DMS79 treated with DMSO at 0.1 percent for 48 hours (cell line): ENCODE measurements at regions not wholly inside any gene's neighbourhood (a gene's known extent, or its start where the extent isn't known, plus 50 kb on each side); places are given as distances from the start of the nearest gene placed in this dataset.
"Not testable (repeated sequence)": the region's sequence is repeated elsewhere in the genome, so short reads cannot be mapped to it uniquely, and the experiment has no call there.

Source experiments
- DNase-seq: peaks from one replicate; lab custom pipeline; 2025; lab: John Stamatoyannopoulos, UW

- no peak for DNase-seq
Measured at GRCh38 chr7:46072722-46073121, 151.7 kb upstream of the IGFBP3 start.

- DNase-seq: no peak
Measured at GRCh38 chr7:46071601-46072000, 150.5 kb upstream of the IGFBP3 start.

GRCh38 chr7:46071076-46071475, 150.0 kb upstream of the IGFBP3 start:
- no peak for DNase-seq

GRCh38 chr7:46068159-46068558, 147.1 kb upstream of the IGFBP3 start:
- no peak for DNase-seq

GRCh38 chr7:46059308-46060020, 138.4 kb upstream of the IGFBP3 start:
- no peak for DNase-seq

GRCh38 chr7:46058086-46058823, 137.2 kb upstream of the IGFBP3 start:
- no peak for DNase-seq

GRCh38 chr7:46054915-46055314, 133.8 kb upstream of the IGFBP3 start:
- DNase-seq: no peak

- DNase-seq: no peak
Measured at GRCh38 chr7:46054272-46054671, 133.2 kb upstream of the IGFBP3 start.

GRCh38 chr7:46047581-46047980, 126.5 kb upstream of the IGFBP3 start:
- no peak for DNase-seq

- not testable (repeated sequence) for DNase-seq
Measured at GRCh38 chr7:46043338-46043737, 122.3 kb upstream of the IGFBP3 start.

- DNase-seq: not testable (repeated sequence)
Measured at GRCh38 chr7:46039813-46040212, 118.7 kb upstream of the IGFBP3 start.

- no peak for DNase-seq
Measured at GRCh38 chr7:46035166-46035565, 114.1 kb upstream of the IGFBP3 start.

GRCh38 chr7:46034056-46034768, 113.1 kb upstream of the IGFBP3 start:
- DNase-seq: no peak

- no peak for DNase-seq
Measured at GRCh38 chr7:46033592-46033991, 112.5 kb upstream of the IGFBP3 start.

- DNase-seq: no peak
Measured at GRCh38 chr7:46032942-46033341, 111.9 kb upstream of the IGFBP3 start.

- DNase-seq: no peak
Measured at GRCh38 chr7:46032353-46032752, 111.3 kb upstream of the IGFBP3 start.

GRCh38 chr7:46029111-46029704, 108.1 kb upstream of the IGFBP3 start:
- DNase-seq: no peak

GRCh38 chr7:46028246-46028645, 107.2 kb upstream of the IGFBP3 start:
- no peak for DNase-seq

GRCh38 chr7:46026741-46027140, 105.7 kb upstream of the IGFBP3 start:
- DNase-seq: no peak

GRCh38 chr7:46024263-46024916, 103.3 kb upstream of the IGFBP3 start:
- no peak for DNase-seq

- DNase-seq: no peak
Measured at GRCh38 chr7:46022397-46022796, 101.3 kb upstream of the IGFBP3 start.
